ENCODE measurements at regions not wholly inside any gene's neighbourhood (a gene's known extent, or its start where the extent isn't known, plus 50 kb on each side); places are given as distances from the start of the nearest gene placed in this dataset.
"Not testable (repeated sequence)": the region's sequence is repeated elsewhere in the genome, so short reads cannot be mapped to it uniquely, and the experiment has no call there.

DNA sequence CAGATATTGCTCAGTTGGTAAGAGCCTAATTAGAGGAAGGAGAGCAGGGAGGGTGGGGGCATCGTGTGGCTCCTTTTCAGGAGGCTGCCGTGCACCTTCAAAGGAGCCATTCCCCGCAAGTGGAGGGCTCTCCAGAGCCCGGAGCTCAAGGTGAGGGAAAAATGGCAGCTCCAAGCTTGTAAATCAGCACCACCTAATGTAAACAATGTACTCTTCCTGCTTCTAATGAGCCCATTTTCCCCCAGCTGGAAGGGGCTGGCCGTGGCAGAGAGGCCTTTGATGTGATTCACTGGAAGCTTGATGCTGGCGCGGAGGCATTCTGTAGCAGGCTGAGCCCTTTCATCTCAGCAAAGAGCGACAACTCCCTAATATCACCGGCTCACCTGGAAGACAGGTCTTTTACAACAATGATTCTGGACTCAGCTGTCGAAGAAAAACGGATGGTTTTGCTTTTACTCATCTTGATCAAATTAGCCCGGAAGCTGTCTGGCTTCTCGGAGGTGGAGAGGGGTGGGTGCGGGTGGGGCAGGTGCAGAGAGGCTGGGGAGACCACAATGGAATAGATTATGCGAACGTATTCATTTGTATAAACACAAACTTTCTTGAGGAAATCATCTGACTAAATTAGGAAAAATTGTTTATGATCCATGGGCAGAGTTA, 112.5 kb downstream of the RRAGC start:
- no peak for DNase-seq

DNA sequence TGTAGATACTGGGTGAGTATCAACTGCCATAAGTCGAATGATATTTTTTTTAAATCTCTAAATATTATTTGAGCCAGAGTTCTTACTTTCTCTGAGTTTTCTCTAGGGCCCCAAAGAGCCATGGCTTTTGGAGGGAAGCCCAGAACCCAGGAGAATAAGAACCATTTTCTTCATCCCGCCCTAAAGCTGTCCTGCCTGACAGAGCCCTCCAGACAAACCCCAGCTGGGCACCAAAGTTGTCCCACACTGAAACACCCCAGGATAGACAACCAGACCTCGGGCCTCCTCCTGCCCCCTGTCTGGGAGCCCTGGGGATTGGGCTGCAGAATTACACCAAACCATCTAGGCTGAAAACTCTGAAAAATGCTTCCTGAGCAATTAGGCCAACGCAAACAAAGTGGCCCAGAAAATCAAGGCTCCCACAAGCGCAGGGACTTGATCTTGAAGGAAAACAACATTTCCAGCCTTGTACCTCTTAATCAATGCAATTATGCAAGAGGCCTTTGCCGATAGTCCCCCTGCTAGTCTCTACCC, 113.1 kb downstream of the RRAGC start:
- DNase-seq = no peak

DNA sequence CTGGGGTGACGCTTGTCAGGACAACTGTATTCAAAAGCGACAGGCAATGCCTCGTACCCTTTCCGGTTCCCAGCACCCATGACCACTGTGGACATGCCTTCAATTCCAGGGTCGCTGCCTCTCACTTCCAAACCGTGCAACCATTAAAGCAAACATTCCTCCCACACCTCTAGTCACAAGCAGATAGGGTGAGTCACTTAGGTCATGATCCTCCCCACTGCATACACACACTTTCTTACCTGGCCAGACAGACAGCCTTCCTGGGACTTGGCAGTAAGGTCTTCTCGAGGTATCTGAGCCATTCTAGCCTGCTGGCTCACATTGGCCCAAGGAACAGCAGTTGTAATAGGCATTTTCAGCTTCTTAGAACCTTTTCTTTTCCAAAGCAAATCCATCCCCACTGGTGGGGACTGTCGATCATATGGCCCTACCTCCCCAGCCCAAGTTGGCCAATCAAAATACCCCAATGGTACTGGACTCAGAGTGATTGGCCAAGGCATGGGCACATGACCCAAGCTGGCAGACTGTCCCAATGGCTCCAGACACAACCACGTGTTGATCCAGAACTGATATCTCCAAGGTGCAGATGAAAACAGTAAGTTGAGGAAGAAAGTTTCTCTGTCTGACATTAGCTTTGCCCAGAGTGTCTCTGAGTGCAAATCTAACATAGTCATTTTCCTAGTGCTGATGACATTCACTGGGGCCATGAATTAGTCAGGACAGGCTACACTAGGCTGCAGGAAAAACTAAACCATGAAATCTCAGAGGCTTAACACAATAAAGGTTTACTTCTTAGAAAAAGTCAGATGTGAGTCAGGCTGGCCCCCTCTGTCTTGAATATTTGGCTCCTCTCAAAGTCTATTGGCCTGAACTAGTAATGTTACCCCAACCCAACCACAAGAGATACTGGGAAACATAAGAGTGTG, 113.8 kb downstream of the RRAGC start:
- no peak for DNase-seq

DNA sequence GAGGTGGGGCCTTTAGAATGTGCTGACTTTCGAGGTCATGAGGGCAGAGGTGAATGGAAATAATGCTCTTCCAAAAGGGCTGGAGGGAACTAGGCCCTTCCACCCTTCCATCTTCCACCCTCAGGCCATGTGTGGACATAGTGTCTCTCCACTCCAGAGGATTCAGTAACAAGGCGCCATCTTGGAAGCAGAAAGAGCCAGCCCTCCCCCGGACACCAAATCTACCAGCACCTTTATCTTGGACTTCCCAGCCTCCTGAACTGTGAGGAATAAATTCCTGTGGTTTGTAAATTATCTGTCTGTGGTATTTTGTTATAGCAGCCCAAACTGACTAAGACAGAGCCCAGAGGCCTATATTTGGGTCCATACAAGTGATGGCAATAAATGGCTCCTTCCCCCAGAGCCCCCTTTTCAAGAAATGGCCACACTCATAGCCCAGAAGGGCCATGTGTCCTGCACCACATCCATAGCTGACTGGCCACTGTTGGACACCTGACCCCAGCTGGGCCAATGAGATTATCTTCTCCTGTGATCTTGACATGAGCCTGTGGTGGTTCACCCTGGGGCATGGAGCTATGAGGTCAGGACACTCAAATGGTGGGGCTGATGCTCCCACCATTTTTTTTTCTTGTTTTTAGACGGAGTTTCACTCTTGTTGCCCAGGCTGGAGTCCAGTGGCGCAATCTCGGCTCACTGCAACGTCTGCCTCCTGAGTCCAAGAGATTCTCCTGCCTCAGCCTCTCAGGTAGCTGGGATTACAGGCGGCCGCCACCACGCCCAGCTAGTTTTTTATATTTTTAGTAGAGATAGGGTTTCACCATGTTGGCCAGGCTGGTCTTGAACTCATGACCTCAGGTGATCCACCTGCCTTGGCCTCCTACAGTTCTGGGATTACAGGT, 114.9 kb downstream of the RRAGC start:
- no peak for DNase-seq

DNA sequence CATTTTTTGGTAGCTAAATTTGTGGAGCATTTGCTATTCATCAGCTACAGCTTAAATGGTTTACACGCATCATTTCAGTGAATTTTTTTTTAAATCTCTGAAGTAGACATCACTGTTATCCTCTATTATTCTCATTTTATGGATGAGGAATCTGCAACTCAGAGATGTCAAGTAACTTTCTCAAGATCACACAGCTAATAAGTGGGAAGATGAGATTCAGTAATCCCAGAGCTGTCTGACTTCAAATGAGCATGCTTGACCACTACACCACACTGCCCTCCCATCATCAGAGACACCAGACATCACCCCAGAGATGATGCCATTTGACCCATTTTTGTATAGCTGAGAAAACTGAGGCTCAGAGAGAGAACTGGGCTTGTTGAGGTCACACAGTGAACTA, 116.4 kb downstream of the RRAGC start:
- no peak for DNase-seq

DNA sequence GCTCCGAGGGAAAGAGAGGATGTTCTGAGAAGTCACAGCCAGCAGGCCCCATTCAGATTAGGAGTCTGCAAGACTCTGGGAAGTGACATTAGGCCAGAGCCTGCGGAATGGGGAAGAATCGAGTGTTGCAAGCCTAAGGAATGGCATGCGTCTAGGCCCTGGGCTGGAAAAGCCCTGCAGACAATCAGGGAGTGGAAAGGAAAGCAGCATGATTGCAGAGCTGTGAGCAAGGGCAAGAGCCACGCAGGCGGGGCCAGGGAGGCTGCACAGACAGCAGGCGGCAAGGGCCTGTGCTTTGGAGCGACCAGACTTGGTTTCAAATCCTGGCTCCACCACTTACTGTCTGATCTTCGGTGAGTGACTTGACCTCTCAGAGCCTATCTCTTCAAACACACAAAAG, 118.2 kb downstream of the RRAGC start:
- no peak for DNase-seq

DNA sequence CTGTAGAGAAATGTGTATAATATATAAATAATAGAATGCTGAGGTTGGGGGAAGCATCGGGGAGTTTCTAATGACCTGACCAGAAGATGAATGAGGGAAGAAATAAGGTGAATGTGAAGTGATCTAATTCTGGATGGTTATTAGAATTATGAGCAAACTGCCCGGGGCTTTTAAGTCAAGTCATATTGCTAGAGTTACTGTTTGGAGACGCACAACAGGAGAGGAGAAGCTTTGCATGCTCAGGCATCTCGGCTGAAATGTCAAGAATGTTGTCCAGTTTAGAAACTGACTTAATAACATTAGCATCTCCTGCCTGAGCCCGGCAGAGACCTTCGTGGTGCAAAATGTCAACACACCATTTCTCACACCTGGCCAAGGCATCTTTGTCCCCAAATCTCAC, 119.1 kb downstream of the RRAGC start:
- no peak for DNase-seq

DNA sequence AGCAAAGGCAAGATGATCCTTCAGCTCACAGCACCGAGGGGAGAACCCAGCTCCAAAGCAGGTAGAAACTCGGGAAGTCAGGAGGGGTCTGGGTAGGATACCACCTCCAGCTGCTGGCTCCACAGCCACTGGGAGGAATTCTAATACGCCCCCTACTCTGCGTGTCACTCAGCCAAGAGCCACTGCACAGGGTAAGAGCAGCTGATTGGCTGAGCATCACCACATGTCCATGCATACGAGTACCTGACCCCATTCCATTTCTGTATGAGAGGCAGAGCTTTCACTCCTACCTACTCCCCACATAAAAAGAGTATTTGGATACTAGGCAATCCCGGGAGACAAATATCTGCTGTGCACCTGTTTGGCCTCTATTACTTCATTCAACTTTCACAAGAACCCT, 121.4 kb downstream of the RRAGC start:
- no peak for DNase-seq

DNA sequence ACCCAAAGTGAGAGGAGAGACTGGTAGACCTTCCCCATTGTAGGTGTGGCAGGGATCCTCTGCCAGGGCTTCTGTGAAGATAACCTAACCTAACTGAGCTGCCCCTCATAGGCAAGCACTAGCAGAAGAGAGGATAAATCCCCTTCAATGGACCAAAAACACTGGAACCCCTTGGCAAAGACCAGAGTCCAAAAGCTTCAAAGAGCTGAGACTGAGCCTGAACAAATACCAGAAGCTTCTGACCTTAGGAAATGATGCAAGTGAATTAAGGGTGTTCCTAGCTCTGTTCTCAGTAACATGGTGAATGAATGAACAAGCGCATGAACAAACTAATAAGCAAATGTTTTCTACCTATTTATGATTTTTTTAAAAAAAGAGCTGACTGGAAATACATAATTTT, 123.2 kb downstream of the RRAGC start:
- DNase-seq = no peak

DNA sequence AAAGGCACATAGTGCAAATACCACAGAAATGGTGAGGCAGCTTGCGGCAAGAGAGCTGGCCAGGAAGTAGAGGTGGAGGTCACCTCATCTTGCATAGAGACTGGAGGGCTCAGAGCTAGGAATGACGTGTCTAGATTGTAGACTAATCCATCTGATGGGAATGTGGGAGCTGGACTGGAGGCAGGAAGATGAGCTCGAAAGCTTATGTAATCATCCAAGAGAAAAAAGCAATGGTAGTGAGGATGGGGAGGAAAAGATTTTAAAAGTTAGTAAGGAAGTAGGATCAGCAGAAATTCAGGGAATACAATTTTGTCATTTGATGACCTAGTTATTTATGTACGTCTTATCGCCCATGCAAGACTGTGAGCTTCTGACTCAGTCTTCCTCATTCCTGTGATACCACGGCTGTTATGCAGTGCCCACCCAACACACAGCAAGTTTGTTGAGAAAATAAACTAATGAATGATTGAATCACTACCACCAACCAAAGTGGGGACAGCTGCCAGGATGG, 123.9 kb downstream of the RRAGC start:
- no peak for DNase-seq

DNA sequence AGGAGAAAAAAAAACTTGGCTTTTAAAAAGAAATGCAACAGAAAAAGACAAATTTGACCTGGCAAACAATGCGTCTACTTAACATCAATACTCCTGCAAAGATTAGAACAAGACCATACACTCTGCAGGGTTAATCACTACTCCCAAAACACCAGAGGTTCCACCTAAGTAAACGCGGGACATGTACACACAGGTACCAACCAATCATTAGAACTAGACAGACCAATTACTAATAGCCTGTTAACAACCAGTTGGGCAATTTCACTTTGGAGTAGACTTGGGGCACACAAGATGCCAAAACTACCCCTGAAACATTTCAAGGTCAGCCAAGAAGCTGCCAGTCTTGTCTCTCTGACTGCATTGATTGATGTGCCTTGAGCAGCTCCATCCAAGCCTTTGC, 125.8 kb downstream of the RRAGC start:
- no peak for DNase-seq

DNA sequence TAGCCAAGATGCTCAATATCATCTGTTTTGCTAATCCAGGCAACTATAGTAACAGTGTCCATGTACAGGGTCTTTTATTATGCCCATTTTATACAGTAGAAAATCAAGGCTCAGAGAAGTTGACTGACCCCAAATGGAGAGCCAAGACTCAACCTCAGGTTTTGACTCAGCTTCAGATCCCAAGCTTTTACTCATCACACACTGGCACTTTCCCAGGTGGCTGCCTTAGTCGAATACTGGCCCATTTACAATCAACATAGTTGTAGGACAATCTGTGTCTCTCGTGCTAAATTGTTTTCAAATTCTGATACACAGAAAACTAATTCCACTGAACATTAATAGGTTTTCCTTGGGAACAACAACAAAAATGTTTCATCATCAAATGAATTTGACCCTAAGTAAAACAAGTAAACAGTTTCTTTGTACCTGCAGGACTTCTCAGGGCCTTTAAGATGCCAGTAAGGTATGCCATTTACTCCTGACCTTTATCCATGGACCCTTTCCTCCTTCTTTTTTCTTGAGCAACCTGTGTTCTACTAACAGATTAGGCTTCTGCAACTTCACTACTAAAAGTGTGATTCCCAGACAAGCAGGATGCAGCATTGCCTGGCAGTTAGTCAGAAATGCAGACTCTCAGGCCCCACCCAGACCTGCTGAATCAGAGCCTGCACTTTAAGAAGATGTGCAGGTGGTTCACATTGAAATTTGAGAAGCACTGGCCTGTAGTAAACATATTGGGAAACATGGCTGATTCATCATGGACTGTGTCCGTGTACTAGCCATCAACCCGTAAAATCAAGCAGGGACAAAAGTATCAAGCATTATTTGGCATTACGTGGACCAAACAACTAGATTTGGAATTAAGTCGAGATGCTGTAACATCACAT, 128.8 kb downstream of the RRAGC start:
- no peak for DNase-seq

DNA sequence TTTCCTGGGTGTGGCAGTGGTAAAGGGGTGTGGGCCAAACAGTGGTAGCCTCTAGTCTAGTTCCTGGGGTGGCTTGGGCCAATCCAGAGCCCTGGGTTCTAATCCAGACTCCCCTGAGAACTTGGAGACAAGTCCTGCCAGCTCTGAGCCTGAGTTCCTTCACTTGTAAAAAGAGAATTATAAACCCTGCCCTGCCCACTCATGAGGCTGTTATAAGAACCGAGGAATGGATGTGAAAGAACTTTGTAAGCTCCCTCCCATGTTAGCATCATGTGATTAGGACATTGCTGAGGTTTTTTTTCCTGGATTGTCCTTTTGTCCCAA, 131.0 kb downstream of the RRAGC start:
- no peak for DNase-seq

DNA sequence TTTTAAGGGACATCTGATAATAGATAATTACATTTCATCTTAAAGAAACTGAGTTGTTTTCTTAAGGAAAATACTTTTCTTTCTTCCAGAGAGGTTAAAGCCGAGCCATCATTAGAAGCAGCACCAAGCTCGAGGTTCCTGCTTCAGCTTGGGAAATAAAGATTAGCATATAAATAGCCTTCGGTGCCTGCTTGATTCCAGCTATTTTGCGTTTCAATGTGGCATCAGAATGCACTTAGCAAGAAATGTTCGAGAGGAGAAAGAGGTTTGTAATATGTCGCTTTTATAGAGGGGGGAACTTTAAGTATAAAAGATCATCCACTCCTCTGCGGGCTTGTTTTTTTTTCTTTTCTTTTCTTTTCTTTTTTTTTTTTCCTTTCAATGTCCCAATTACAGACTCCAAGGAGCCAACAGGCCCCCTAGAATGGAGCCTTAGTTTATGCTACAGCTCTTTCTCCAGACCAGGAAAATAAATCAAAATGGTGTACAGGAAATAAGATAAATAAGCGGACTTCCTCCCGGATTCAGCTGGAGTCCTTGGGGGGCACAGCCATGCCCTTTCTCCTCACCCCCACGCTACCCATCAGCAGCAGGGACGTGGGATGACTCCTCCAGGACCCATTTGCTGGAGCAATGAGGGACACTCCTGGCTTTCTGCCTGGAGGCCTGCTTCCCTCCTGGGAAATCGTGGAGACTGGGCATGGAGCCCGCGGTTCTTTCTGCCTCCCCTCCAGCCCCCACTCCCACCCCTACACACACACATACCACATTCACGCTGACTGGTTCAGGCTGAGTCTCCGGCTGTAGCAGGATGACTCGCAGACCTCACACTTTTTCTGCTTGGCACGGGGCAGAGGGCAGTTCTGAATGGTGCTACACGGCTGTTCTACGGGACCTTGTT, 131.6 kb downstream of the RRAGC start:
- DNase-seq = no peak

DNA sequence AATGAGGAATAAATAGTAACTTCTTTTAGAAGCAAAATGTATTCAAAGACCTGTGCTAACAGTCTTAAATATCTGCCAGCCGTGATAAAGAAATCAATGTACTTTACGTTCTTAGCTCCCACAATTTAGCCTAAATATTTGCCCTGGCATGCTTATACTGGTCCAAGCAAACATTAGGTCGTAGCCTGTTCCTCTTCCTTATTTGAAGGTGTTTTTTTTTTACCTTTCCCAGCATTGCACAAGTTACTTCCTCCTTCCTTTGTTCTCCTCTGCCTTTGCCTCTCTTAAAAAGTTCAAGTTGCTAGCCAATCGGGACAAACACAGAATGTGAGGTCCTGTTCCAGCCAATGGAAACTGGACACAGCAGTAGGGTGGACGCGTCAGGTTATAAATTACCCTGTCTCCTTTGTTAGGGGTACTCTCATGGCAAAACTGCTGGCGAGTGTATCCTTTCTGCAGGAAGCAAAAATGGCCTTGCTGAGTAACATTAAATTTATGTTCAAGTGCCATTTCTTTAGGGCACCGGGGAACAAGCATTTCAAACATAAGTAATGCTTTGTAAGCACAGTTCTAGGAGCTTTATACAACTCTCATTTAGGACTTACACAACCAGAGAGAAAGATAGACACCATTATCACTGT, 134.1 kb downstream of the RRAGC start:
- not testable (repeated sequence) for DNase-seq

DNA sequence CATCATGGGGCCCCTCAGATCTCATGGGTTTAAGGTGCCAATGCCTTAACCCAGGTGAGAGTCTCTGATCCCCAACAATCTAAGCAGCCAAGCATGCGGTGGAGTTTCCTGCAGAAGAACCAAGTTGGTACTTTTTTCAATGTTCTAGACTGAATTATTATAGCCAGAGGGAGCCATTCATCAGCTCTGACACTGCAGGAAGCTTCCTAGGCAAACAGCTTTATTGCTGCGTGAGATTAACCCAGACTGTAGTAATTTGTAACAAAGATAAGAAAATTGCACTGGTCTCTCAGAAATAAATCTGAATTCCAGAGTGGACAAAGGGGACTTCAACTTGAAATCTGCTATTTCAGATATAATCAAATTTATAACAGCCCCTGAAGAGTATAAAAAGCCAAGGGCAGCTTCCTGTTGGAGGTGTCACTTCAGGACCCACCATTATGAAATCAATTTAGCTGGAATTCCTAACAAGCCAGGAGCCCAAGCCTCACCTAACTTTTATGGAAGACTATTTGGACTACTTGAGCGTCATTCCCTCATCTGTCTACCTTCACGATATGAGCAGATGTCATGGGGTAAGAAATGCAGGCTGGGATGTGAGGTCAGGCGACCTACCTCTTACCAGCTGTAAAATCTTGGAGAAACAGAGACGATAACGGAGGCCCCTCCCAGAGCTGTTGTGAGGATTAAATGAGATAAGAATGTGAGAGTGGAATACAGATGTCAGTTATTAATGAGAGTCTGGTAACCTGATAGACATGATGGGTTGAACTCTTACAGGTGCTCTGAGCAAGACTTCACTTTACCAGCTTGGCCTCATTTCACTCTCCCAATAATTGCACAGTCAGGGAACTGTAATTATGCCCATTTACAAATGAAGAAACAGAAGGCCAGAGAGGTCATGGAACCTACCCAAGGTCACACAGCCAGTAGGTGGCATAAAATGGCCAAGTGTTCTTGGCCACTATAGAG, 135.1 kb downstream of the RRAGC start:
- no peak for DNase-seq

DNA sequence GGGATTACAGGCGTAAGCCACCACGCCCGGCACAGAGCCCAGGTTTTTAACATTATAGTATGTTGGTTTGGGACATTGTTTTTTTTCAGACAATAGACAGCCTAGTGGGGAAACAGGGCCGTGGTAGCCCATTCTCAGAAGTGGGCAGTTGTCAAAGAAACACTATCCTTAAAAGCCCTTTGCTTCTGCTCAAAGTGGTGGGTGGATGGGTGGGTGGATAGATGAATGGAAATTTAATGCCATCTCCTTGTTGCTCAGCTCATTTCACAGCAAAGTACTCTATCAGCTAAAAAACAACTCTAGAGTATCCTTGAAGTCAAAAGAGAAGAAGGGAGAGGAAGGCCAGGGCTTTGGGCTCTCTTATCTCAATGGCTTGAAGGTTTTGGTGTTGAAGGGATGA, 137.8 kb downstream of the RRAGC start:
- no peak for DNase-seq

DNA sequence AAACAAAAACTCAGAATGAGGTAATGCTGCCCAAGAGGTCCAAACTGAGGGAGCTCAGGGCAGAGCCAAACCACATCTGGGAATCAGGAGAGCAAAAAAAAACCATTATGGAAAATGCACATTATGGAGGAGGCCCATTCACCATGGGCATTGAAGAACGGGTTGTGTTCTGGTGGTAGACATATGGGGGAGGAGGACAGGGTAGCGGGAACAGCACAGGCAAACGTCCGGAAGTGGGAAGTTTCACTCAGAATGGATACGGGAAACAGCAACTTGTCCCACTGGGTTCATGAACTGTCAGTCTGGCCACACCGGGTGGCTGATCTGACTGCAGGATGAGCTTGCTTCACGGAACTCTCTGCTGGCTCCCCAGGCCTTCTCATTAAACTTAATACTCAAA, 139.7 kb downstream of the RRAGC start:
- DNase-seq = no peak

DNA sequence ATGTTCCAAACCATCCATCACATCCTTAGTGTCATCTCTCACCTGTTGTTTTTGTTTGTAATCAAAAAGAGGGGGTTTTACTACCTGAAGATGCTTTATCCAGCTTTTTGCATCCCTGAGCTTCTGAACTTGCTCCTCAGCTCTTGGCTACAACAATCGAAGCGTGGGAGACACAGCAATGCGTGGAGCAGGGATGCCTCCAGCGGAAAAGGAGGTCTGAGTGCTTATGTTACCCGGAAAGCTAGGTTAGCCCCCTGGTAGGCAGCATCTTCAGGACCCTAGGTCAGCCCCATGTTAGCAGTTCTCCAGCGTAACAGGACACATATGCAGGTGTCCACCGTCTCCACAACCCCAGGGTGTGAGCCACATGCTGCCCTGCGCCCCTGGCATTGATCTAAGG, 141.5 kb downstream of the RRAGC start:
- no peak for DNase-seq
